MM.1S (cell line): ENCODE measurements at regions not wholly inside any gene's neighbourhood (a gene's known extent, or its start where the extent isn't known, plus 50 kb on each side); places are given as distances from the start of the nearest gene placed in this dataset.

Source experiments
- DNase-seq: peaks from one replicate; pipeline ENCODE4 v3.0.0-alpha.2; 2015
- H2AFZ ChIP-seq: fragments of 300-600 bp; sonication (generic); 2 replicates; pipeline ENCODE4 v1.6.0; 2016; ENCODE audit warnings: antibody characterized with exemption, low read length
- H3F3A ChIP-seq: fragments of 300-600 bp; sonication (generic); 2 replicates; pipeline ENCODE4 v1.6.1; 2016; ENCODE audit warnings: mild to moderate bottlenecking, antibody characterized with exemption, low read length, moderate library complexity, mixed read lengths; ENCODE audit not compliant: insufficient read depth
- H3K27ac ChIP-seq: fragments of 300-600 bp; sonication (generic); 2 replicates; pipeline ENCODE4 v1.5.1; 2016; ENCODE audit warnings: mild to moderate bottlenecking, low read length
- H3K27me3 ChIP-seq: fragments of 300-600 bp; sonication (generic); replicated peaks from 2 replicates; pipeline ENCODE4 v1.6.0; 2016; ENCODE audit warnings: low read length; ENCODE audit not compliant: insufficient read depth
- H3K36me3 ChIP-seq: fragments of 300-600 bp; sonication (generic); replicated peaks from 2 replicates; pipeline ENCODE4 v1.6.1; 2016; ENCODE audit warnings: mild to moderate bottlenecking, low read length, mixed read lengths; ENCODE audit not compliant: insufficient read depth
- H3K4me1 ChIP-seq: fragments of 300-600 bp; sonication (generic); 2 replicates; pipeline ENCODE4 v1.6.1; 2016; ENCODE audit warnings: low read length, mixed read lengths
- H3K4me2 ChIP-seq: fragments of 300-600 bp; sonication (generic); 2 replicates; pipeline ENCODE4 v1.6.0; 2016; ENCODE audit warnings: low read depth, low read length
- H3K4me3 ChIP-seq: fragments of 300-600 bp; sonication (generic); 2 replicates; pipeline ENCODE4 v1.5.1; 2016; ENCODE audit warnings: low read length, mixed read lengths
- H3K79me2 ChIP-seq: fragments of 300-600 bp; sonication (generic); 2 replicates; pipeline ENCODE4 v1.6.1; 2016; ENCODE audit warnings: mixed run types, low read length, mixed read lengths
- H3K9ac ChIP-seq: fragments of 300-600 bp; sonication (generic); 2 replicates; pipeline ENCODE4 v1.6.1; 2016; ENCODE audit warnings: low read length, mixed read lengths
- H3K9me2 ChIP-seq: fragments of 300-600 bp; sonication (generic); replicated peaks from 2 replicates; pipeline ENCODE4 v1.6.1; 2016; ENCODE audit warnings: mild to moderate bottlenecking, low read length, mixed read lengths; ENCODE audit not compliant: insufficient read depth
- H3K9me3 ChIP-seq: fragments of 300-600 bp; sonication (generic); replicated peaks from 2 replicates; pipeline ENCODE4 v1.6.1; 2016; ENCODE audit warnings: mild to moderate bottlenecking, low read length, mixed read lengths; ENCODE audit not compliant: insufficient read depth
- H4K20me1 ChIP-seq: fragments of 300-600 bp; sonication (generic); 2 replicates; pipeline ENCODE4 v1.6.1; 2016; ENCODE audit warnings: mild to moderate bottlenecking, low read length, moderate library complexity, mixed read lengths; ENCODE audit not compliant: insufficient read depth
- CTCF ChIP-seq: fragments of 300-600 bp; sonication (generic); IDR thresholded peaks from 2 replicates; pipeline ENCODE4 v1.5.1; 2016; ENCODE audit warnings: antibody characterized with exemption, low read length, mixed read lengths
- EZH2 ChIP-seq: fragments of 300-600 bp; sonication (generic); optimal IDR thresholded peaks from 2 replicates; pipeline ENCODE3; 2017; ENCODE audit warnings: low read depth, mild to moderate bottlenecking, antibody characterized with exemption, low read length, mixed read lengths
- EZH2phosphoT487 ChIP-seq: fragments of 300-600 bp; sonication (generic); IDR thresholded peaks from 2 replicates; pipeline ENCODE4 v1.6.1; 2018; ENCODE audit warnings: antibody characterized with exemption, low read length

DNA sequence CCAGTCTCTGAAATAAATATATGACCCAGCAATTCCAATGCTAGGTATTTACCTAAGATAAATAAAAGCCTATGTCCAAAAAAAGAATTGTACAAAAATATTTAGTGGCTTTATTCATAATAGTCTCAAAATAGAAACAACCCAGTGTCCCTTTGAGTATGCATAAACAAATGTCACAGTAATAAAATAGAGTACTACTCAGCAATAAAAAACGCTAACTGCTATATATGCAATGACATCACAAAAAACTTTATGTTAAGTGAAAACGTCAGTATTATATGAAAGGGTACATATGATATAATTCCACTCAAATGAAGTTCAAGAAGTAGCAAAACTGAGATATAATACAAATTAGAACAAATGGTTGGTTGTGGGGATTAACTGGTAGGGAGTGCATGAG is 286.5 kb upstream of the MAN1A1 start:
- Histone ChIP-seq H3K27me3 (no peaks in the 10 kb centered on the region), H3K36me3 (no peaks in the 10 kb centered on the region), H3K9me2 (no peaks in the 10 kb centered on the region), H3K4me1 (no peaks in the 10 kb centered on the region), H3K4me2 (no peak overlapping the region), H3K9me3 (no peaks in the 10 kb centered on the region), H3F3A (no peaks in the 10 kb centered on the region), H3K9ac (no peak overlapping the region), H3K27ac (no peak overlapping the region), H2AFZ (no peak overlapping the region), H4K20me1 (no peaks in the 10 kb centered on the region), H3K4me3 (no peak overlapping the region), H3K79me2 (no peaks in the 10 kb centered on the region)
- TF ChIP-seq EZH2phosphoT487: no peak
- TF ChIP-seq EZH2: no peak
- no peak for TF ChIP-seq CTCF
- no peak for DNase-seq

GRCh38 chr6:119633461-119633860 is 283.9 kb upstream of the MAN1A1 start:
- H3K27ac ChIP-seq: no peak overlapping the region
- H3K4me1 ChIP-seq: no peaks in the 10 kb centered on the region
- no peaks in the 10 kb centered on the region for H3K9me3 ChIP-seq
- TF ChIP-seq EZH2 (no peak), EZH2phosphoT487 (no peak), CTCF (no peak)
- H3K36me3 ChIP-seq: no peaks in the 10 kb centered on the region
- H2AFZ ChIP-seq: no peak overlapping the region
- no peaks in the 10 kb centered on the region for H3K27me3 ChIP-seq
- H3K9ac ChIP-seq: no peak overlapping the region
- DNase-seq: no peak
- no peaks in the 10 kb centered on the region for H3K79me2 ChIP-seq
- no peaks in the 10 kb centered on the region for H4K20me1 ChIP-seq
- no peaks in the 10 kb centered on the region for H3K9me2 ChIP-seq
- no peak overlapping the region for H3K4me3 ChIP-seq
- H3F3A ChIP-seq: no peaks in the 10 kb centered on the region
- H3K4me2 ChIP-seq: no peak overlapping the region

- no peaks in the 10 kb centered on the region for H3K36me3 ChIP-seq
- H3K4me1 ChIP-seq: no peaks in the 10 kb centered on the region
- H3K9me2 ChIP-seq: no peaks in the 10 kb centered on the region
- no peaks in the 10 kb centered on the region for H3F3A ChIP-seq
- TF ChIP-seq EZH2 (no peak), EZH2phosphoT487 (no peak), CTCF (no peak)
- H3K27ac ChIP-seq: no peak overlapping the region
- no peak overlapping the region for H3K4me2 ChIP-seq
- H4K20me1 ChIP-seq: no peaks in the 10 kb centered on the region
- no peaks in the 10 kb centered on the region for H3K27me3 ChIP-seq
- no peak for DNase-seq
- H3K9ac ChIP-seq: no peak overlapping the region
- no peak overlapping the region for H3K4me3 ChIP-seq
- H3K79me2 ChIP-seq: no peaks in the 10 kb centered on the region
- no peak overlapping the region for H2AFZ ChIP-seq
- H3K9me3 ChIP-seq: no peaks in the 10 kb centered on the region
Observed at GRCh38 chr6:119630561-119631192, 281.1 kb upstream of the MAN1A1 start.
